ENCODE measurements at regions not wholly inside any gene's neighbourhood (a gene's known extent, or its start where the extent isn't known, plus 50 kb on each side); places are given as distances from the start of the nearest gene placed in this dataset.
"Not testable (repeated sequence)": the region's sequence is repeated elsewhere in the genome, so short reads cannot be mapped to it uniquely, and the experiment has no call there.

DNA sequence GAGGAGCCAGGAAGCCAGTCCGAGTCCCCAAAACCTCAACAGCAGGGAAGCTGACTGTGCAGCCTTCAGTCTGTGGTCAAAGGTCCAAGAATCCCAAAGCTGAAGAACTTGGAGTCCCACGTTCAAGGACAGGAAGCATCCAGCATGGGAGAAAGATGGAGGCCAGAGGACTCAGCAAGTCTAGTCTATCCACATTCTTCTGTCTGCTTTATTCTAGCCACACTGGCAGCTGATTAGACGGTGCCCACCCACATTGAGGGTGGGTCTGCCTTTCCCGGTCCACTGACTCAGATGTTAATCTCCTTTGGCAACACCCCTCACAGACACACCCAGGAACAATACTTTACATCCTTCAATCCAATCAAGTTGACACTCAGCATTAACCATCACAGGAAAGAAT, 456.5 kb upstream of the TMEM132C start:
- DNase-seq (ENCODE audit: low read depth) = not testable (repeated sequence)

- no peak for DNase-seq (ENCODE audit: low read depth)
These were observed 455.0 kb upstream of the TMEM132C start for GRCh38 chr12:127811988-127812387.

DNA sequence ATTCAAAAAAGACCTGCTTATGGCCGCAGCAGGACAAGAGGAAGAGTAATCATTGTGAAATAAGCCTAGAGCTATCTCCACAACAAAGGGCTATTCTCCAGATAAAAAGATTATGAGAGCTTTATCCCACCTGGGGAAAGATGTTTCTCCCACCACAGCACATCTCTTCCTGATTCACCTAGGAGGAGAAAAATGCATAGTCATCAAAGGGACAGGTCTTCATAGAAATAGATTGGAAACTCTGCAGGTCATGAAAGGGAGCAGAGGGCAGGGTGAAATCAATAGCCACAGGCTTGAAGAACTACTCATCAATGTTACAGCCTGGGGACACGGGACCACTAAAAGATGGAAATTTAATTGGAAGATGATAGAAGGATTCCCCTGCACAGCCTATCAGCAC, 453.8 kb upstream of the TMEM132C start:
- no peak for DNase-seq (ENCODE audit: low read depth)

DNA sequence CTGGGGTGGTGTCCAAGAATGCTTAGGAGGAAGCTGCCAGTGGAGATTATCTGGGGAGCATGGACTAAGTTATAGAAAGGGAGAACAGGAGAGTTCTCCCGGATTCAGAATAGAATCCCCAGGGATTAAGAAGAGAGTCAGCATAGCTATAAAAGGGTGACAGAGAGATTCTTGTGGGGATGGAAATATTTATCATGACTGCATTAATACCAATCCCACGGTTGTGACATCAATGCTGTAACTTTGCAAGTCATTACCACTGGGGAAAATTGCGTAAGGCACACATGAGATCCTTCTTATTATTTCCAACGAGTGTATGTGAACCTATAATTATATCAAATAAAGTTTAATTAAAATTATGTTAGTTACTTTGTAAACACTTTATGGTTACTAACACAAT, 447.9 kb upstream of the TMEM132C start:
- DNase-seq (ENCODE audit: low read depth) = no peak

DNA sequence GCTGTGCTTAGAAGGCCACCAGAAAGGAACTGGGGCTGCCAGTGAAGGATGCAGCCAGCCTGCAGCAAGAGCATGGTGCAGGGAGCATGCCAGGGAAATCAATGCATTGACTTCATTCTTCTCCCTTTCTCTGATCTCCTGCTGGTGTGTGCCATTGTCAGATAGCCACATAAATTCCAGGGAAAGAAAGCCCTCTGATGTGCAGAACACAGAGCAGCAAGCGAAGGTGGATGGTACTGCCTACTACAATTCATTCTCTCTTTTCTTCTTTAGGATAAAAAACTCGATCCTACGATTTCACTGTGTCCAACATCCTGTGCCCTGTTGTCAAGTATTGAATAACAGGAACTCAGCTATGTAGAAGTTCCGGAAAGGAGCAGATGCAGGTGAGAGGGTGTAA, 446.7 kb upstream of the TMEM132C start:
- DNase-seq (ENCODE audit: low read depth) = no peak

- no peak for DNase-seq (ENCODE audit: low read depth)
These were observed 446.1 kb upstream of the TMEM132C start for GRCh38 chr12:127820846-127821245.

- DNase-seq (ENCODE audit: low read depth) = no peak
These were observed 444.1 kb upstream of the TMEM132C start for GRCh38 chr12:127822809-127823411.

GRCh38 chr12:127823801-127824200, 443.2 kb upstream of the TMEM132C start:
- no peak for DNase-seq (ENCODE audit: low read depth)

GRCh38 chr12:127829281-127830064, 437.5 kb upstream of the TMEM132C start:
- DNase-seq (ENCODE audit: low read depth) = no peak

GRCh38 chr12:127830065-127830460, 436.9 kb upstream of the TMEM132C start:
- no peak for DNase-seq (ENCODE audit: low read depth)

DNA sequence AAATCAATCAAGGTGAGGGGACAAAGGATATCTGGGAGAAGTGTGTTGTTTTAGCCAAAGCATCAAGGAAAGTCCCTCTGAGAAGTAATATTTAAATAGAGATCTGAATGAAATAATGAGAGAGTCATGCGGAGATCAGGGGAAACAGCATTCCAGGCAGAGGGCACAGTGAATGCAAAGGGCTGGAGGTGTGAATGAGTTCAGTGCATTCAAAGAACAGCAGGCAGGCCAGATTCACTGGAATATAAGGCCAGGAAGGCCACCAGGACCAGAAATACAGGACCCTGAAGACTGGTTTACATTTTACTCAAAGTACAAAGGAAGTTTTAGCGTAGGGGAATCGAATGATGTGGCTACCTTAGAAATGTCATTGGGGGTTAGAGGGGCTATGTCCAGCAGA, 436.2 kb upstream of the TMEM132C start:
- DNase-seq (ENCODE audit: low read depth) = no peak

DNA sequence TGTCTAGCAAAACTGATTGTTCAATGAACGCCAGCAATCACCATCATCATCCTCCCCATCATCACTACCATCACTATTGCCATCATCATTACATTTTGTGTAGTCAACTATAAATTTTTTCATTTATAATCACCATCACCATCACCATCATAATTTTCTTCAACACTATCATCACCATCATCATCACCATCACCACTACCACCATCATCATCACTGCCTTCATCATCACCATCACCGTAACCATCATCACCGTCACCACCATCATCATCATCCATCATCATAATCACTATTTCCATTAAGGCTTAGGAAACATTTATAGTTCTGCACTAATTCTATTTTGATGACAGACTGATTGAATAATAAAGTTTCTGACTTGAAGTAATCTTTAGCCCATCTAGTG, 434.8 kb upstream of the TMEM132C start:
- DNase-seq (ENCODE audit: low read depth) = no peak

GRCh38 chr12:127836802-127837201, 430.2 kb upstream of the TMEM132C start:
- not testable (repeated sequence) for DNase-seq (ENCODE audit: low read depth)

GRCh38 chr12:127857661-127858060, 409.3 kb upstream of the TMEM132C start:
- DNase-seq (ENCODE audit: low read depth) = no peak

DNA sequence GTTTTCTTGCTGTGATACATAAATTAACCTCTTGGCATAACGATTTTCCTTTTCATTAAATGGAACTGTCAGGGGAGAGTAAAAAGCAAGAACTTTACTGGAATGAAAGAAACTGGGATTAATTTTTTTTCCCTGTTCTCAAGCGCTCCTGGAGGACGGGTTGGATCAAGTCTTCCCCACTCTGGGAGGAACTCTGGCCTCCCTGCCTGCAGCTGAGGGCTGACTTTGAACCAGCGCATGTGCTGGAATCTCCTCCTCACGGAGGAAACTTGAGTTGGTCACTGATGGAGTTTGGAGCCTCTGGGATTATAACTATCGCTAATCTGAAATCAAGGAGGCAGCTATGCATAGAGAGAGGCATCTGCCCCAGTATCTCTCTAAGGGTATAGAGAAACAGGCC, 406.4 kb upstream of the TMEM132C start:
- no peak for DNase-seq (ENCODE audit: low read depth)

DNA sequence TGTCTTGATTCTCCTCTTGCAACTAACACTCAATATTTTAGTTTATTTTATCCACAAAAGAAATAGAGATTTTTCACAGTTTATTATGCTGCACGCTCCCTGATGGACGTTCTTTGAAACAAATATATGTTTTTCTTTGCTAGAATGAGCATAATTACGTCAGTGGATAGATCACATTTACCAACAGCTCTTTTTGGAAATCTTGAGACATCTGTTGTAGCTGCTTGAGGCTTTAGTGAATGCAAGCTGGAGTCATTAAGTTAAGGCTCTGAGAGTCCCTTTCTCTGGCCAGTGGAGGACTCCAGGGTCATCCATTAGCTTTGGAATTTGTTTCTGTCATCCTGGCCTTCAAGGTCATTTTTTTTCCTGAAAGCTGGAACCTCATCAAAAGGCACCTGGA, 405.6 kb upstream of the TMEM132C start:
- DNase-seq (ENCODE audit: low read depth) = no peak

DNA sequence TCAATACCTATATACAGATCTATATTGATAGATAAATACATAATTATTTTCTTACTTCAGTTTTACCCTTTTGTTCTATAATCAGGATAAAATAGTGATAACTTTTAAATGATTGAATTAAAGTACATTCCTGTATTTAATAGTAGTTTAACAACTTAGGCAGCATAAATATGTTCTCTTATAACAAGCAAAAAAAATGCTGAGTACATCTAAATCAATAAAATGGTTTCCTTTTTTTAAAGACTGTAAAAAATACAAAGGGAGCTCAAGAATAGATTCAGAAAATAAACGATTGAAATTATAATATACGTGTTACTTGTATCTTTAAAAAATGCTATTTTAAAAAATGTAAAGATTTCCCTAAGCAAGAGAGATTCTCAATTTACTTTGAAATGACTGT, 393.7 kb upstream of the TMEM132C start:
- DNase-seq (ENCODE audit: low read depth) = no peak

GRCh38 chr12:127881371-127882140, 385.4 kb upstream of the TMEM132C start:
- DNase-seq (ENCODE audit: low read depth) = no peak

- DNase-seq (ENCODE audit: low read depth) = no peak
These were observed 384.0 kb upstream of the TMEM132C start for GRCh38 chr12:127883013-127883412.

GRCh38 chr12:127885954-127886750, 380.8 kb upstream of the TMEM132C start:
- no peak for DNase-seq (ENCODE audit: low read depth)

DNA sequence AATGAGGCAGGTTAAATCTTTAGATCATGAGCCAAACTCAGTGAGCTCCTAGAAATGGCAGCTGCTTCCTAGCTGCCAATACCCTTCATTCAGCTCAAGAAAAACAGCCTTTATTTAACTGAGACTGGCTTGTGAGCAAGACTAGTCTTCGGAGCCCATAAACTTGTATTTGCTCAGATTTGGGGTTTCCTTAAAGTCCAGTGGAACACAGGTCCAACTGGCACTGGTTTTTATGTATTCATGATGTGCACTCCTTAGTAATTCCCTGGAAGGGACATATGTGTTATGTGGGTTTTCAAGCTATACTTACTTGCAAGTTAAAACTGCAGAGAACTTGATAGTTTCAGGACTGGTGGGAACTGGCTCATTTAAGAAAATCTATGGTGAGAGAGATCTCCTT, 380.1 kb upstream of the TMEM132C start:
- no peak for DNase-seq (ENCODE audit: low read depth)

All from HT1080 (cell line).